VCaP (cell line): ENCODE measurements at regions not wholly inside any gene's neighbourhood (a gene's known extent, or its start where the extent isn't known, plus 50 kb on each side); places are given as distances from the start of the nearest gene placed in this dataset.

Experiments
- H3K27ac ChIP-seq: fragments of 450-650 bp; 2 replicates; pipeline ENCODE4 v1.5.1; 2017
- TF ChIP-seq, protein P1 (sequence below): fragments of 450-650 bp; conservative IDR thresholded peaks from 2 replicates; pipeline ENCODE4 v1.5.1; 2017; ENCODE audit warnings: mild to moderate bottlenecking, moderate library complexity

DNA sequence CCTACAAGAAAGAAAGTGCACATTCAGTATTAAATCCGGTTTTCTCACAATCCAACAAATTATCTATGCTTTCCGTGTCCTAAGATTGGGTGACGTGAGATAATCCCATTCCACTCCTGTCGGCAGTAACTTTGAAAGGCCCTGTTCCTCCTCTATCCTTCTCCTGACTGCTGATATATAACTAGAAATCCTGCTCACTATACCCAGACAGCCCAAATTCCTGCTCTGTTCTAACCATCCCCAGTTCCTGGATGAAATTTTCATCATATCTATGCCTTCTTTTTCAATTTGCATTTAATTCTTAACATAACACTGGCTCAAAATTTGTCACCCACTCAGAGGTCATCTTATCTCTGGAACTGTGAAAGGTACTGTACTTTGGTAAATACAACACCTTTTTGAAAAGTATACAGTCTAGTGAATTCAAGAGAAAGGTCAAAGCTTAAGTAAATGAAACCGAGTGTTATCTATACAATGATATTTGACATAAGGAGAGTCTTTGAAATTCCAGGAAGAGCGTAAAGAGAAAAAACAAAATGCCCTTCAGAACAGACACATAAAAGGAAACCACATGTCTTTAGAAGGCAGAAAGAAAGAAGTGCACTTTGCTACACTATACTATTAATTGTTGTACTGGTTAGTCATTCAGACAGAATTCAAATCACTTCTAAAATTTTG, 200.5 kb upstream of the NEGR1 start:
- H3K27ac ChIP-seq, result no peak overlapping the region

DNA sequence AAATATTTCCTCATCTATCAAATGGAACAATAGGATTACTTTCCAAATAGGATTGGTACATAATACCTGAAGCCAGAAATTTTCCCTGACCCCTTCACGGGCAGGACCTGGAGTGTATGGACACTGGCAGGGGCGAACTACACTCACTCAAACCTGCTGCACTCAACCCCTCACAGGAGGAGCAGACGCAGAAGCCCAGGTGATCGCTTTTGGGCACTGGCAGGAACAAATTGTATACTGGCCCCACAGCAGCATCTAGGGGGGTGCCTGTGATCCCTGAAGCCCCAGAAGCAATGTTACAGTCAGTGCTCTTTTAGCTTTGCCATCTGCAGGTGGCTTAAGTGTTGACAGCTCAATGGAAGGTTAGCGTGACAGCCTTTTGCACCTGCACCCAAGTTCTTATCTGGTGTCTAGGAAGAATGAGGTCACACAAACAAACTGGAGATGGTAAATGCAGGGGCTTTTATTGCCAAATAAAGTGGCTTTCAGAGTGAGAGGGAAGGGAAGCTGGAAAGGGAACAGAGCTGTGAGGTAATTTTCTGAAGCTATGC, 199.2 kb upstream of the NEGR1 start:
- TF ChIP-seq, protein P1, sequence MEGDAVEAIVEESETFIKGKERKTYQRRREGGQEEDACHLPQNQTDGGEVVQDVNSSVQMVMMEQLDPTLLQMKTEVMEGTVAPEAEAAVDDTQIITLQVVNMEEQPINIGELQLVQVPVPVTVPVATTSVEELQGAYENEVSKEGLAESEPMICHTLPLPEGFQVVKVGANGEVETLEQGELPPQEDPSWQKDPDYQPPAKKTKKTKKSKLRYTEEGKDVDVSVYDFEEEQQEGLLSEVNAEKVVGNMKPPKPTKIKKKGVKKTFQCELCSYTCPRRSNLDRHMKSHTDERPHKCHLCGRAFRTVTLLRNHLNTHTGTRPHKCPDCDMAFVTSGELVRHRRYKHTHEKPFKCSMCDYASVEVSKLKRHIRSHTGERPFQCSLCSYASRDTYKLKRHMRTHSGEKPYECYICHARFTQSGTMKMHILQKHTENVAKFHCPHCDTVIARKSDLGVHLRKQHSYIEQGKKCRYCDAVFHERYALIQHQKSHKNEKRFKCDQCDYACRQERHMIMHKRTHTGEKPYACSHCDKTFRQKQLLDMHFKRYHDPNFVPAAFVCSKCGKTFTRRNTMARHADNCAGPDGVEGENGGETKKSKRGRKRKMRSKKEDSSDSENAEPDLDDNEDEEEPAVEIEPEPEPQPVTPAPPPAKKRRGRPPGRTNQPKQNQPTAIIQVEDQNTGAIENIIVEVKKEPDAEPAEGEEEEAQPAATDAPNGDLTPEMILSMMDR, result no peak
- no peak overlapping the region for H3K27ac ChIP-seq

More for the DNA sequence above, 200.5 kb upstream of the NEGR1 start:
- TF ChIP-seq, protein P1, result no peak

DNA sequence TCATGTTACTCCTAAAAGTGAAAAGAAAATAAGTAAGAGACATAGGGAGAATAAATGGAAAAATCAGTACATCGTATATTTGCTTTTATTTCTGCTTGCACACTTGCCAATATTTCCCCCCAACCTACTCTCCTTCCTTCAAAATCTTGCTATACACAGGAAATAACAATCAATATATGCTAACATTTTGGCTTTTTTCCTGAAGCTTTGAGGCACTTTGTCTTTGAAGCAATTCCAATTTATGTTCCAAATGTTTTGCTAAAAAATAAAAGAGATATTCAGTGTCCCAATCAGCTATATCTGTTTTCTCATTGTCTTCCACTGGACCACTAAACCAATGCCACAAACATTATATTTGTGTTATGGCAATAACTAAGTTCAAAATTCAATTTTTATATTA, 184.0 kb upstream of the NEGR1 start:
- no peak overlapping the region for H3K27ac ChIP-seq
- TF ChIP-seq, protein P1, result no peak

DNA sequence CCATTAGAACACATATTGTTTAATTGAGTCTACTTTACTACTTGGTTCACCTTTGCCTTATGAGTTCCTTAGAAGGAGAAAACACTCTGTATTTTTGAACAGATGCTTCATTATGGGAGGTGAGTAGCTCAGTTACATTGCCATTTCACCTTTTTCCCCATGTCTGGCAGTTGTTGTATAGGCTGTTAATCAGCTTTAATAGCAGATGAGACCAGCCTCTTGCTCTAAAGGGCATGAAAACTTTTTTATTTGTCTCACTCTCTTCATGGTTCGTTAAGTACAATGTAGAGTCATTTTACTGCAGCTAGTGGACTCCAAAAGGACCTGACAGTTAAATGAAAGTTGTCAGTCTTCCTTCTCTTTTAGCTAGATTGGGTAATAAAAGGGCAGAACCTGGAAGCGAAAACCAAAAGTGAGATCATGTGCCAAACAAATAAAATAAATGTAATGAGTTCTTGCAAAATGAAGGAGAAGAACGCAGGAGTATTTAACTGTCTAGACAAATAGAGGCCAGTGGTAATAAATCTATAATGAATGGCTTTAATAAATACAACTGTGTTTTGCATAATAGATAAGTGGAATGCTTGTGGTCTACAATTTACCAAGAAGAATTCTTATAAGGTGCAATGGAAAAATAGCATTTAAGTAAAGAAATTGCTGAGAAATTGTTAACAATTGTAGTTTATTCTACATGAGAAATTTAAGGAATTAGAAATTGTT, 180.0 kb upstream of the NEGR1 start:
- H3K27ac ChIP-seq, result no peak overlapping the region
- TF ChIP-seq, protein P1, result no peak

DNA sequence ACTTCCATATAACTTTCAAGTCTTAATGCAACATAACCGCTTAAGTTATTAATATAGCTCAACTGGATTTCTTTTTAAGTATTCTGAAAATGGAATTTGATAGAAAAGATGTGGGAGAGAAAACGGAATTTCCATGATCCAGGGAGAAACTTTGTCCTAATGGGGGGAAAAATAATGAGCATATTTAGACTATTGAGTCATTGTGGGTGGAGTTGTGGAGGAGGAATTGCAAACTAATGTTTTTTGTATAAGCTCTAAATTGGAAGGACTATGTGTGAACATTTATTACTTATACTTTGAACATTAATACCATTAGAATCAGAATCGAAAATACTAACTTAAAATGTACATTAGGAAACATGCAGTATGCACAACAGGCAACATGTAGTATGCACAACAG, 159.9 kb upstream of the NEGR1 start:
- TF ChIP-seq, protein P1, result no peak
- H3K27ac ChIP-seq, result no peak overlapping the region

DNA sequence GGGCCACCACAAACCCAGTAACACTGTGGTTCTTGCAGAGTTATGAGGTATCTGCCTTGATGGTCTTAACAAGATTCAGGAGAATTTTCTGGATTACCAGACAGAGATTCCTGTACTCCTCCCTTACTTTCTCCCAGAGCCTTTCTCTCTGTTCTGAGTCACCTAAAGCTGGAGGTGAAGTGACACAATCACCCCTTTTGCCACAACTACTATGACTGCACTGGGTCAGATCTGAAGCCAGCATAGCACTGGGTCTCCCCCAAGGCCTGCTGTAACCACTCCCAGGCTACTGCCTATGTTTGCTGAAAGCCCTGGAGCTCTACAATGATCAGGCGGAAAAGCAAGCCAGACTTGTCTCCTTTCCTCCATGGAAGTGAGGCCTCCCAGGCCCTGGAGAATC, 156.7 kb upstream of the NEGR1 start:
- TF ChIP-seq, protein P1, result no peak
- H3K27ac ChIP-seq, result no peak overlapping the region

DNA sequence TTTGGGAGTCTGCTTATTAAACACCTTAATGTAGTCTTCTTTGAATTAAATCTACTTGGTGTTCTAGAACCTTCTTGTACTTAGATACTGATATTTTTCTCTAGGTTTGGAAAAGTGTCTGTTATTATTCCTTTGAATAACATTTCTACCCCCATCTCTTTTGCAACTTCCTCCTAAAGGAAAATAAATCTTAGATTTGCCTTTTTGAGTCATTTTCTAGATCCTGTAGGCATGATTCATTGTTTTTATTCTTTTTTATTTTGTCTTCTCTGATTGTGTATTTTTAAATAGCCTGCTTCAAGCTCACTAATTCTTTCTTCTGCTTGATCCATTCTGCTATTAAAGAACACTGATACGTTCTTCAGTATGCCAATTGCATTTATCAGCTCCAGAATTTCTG, 155.9 kb upstream of the NEGR1 start:
- TF ChIP-seq, protein P1, result no peak

More for the DNA sequence above, 155.9 kb upstream of the NEGR1 start:
- no peak overlapping the region for H3K27ac ChIP-seq
